ENCODE measurements at regions not wholly inside any gene's neighbourhood (a gene's known extent, or its start where the extent isn't known, plus 50 kb on each side); places are given as distances from the start of the nearest gene placed in this dataset.

GRCh38 chr12:115611477-115611876, 666.0 kb downstream of the MED13L start:
- H3K79me2 ChIP-seq (ENCODE audit: control insufficient read depth, insufficient read depth, low read length, poor library complexity) = no peaks in the 10 kb centered on the region
- H3K18ac ChIP-seq (ENCODE audit: low read length) = no peak overlapping the region
- H3K14ac ChIP-seq (ENCODE audit: low read length) = no peak overlapping the region
- H3K79me1 ChIP-seq (ENCODE audit: low read length) = no peaks in the 10 kb centered on the region
- H3K4ac ChIP-seq (ENCODE audit: low read depth, low read length) = no peak overlapping the region
- no CpG with 5 or more reads among the region's 5 CpGs for WGBS (ENCODE audit: extremely low coverage, insufficient coverage, insufficient read length)
- no peak overlapping the region for H2AK5ac ChIP-seq (ENCODE audit: low read length)
- no peak overlapping the region for H2BK5ac ChIP-seq (ENCODE audit: low read depth, low read length, poor library complexity)
- H3K23ac ChIP-seq (ENCODE audit: low read length) = no peak overlapping the region
- peaks cover 2% of the 10 kb centered on the region for H3K9me3 ChIP-seq (ENCODE audit: insufficient read depth, low read depth, low read length)
- H3K4me3 ChIP-seq (ENCODE audit: low read depth, low read length) = no peak overlapping the region
- no peaks in the 10 kb centered on the region for H3K27me3 ChIP-seq (ENCODE audit: insufficient read depth, low read length)
- no peaks in the 10 kb centered on the region for H3K4me1 ChIP-seq (ENCODE audit: control insufficient read depth in 1 of 2, insufficient read depth in 2 of 2, low read length in 2 of 2)
- H2BK12ac ChIP-seq (ENCODE audit: low read length) = no peak overlapping the region
- no peak for DNase-seq
- no peak overlapping the region for H3K27ac ChIP-seq (ENCODE audit: low read depth, low read length)
- H3K4me2 ChIP-seq (ENCODE audit: low read length) = no peak overlapping the region
- no peak overlapping the region for H3K9ac ChIP-seq (ENCODE audit: low read length)
- no peak overlapping the region for H4K91ac ChIP-seq (ENCODE audit: low read depth, low read length)
- H2AFZ ChIP-seq (ENCODE audit: insufficient read depth, low read length, poor library complexity) = no peak overlapping the region
- H3K36me3 ChIP-seq (ENCODE audit: control insufficient read depth in 1 of 2, insufficient read depth in 2 of 2, low read length in 2 of 2) = no peaks in the 10 kb centered on the region
- no peak overlapping the region for H4K8ac ChIP-seq (ENCODE audit: low read depth, low read length)
- H4K12ac ChIP-seq (ENCODE audit: low read depth, low read length) = no peak overlapping the region
- H2BK120ac ChIP-seq (ENCODE audit: insufficient read depth, low read length, poor library complexity) = no peak overlapping the region

- no peaks in the 10 kb centered on the region for H3K4me1 ChIP-seq (ENCODE audit: control insufficient read depth in 1 of 2, insufficient read depth in 2 of 2, low read length in 2 of 2)
- H4K91ac ChIP-seq (ENCODE audit: low read depth, low read length) = no peak overlapping the region
- no peak overlapping the region for H3K9ac ChIP-seq (ENCODE audit: low read length)
- no peak overlapping the region for H2BK5ac ChIP-seq (ENCODE audit: low read depth, low read length, poor library complexity)
- no peak overlapping the region for H3K23ac ChIP-seq (ENCODE audit: low read length)
- H3K9me3 ChIP-seq (ENCODE audit: insufficient read depth, low read depth, low read length) = peaks cover 2% of the 10 kb centered on the region
- no peaks in the 10 kb centered on the region for H3K79me2 ChIP-seq (ENCODE audit: control insufficient read depth, insufficient read depth, low read length, poor library complexity)
- no CpG with 5 or more reads among the region's 1 CpG for WGBS (ENCODE audit: extremely low coverage, insufficient coverage, insufficient read length)
- no peak overlapping the region for H3K4me2 ChIP-seq (ENCODE audit: low read length)
- no peak overlapping the region for H2BK12ac ChIP-seq (ENCODE audit: low read length)
- no peak overlapping the region for H2BK120ac ChIP-seq (ENCODE audit: insufficient read depth, low read length, poor library complexity)
- no peak overlapping the region for H3K27ac ChIP-seq (ENCODE audit: low read depth, low read length)
- H3K14ac ChIP-seq (ENCODE audit: low read length) = no peak overlapping the region
- H2AK5ac ChIP-seq (ENCODE audit: low read length) = no peak overlapping the region
- no peak overlapping the region for H4K8ac ChIP-seq (ENCODE audit: low read depth, low read length)
- H2AFZ ChIP-seq (ENCODE audit: insufficient read depth, low read length, poor library complexity) = no peak overlapping the region
- H3K18ac ChIP-seq (ENCODE audit: low read length) = no peak overlapping the region
- no peaks in the 10 kb centered on the region for H3K79me1 ChIP-seq (ENCODE audit: low read length)
- no peak for DNase-seq
- no peaks in the 10 kb centered on the region for H3K27me3 ChIP-seq (ENCODE audit: insufficient read depth, low read length)
- H3K36me3 ChIP-seq (ENCODE audit: control insufficient read depth in 1 of 2, insufficient read depth in 2 of 2, low read length in 2 of 2) = no peaks in the 10 kb centered on the region
- H3K4me3 ChIP-seq (ENCODE audit: low read depth, low read length) = no peak overlapping the region
- no peak overlapping the region for H3K4ac ChIP-seq (ENCODE audit: low read depth, low read length)
- H4K12ac ChIP-seq (ENCODE audit: low read depth, low read length) = no peak overlapping the region
Measured at GRCh38 chr12:115609347-115609746, 668.1 kb downstream of the MED13L start.

GRCh38 chr12:115606040-115606439, 671.5 kb downstream of the MED13L start:
- no CpG with 5 or more reads among the region's 17 CpGs for WGBS (ENCODE audit: extremely low coverage, insufficient coverage, insufficient read length)

GRCh38 chr12:115598871-115599811, 678.4 kb downstream of the MED13L start:
- no peak overlapping the region for H4K91ac ChIP-seq (ENCODE audit: low read depth, low read length)
- H3K4me2 ChIP-seq (ENCODE audit: low read length) = no peak overlapping the region
- H2BK12ac ChIP-seq (ENCODE audit: low read length) = no peak overlapping the region
- WGBS (ENCODE audit: extremely low coverage, insufficient coverage, insufficient read length) = no CpG with 5 or more reads among the region's 43 CpGs
- H2AK5ac ChIP-seq (ENCODE audit: low read length) = no peak overlapping the region
- H3K4ac ChIP-seq (ENCODE audit: low read depth, low read length) = no peak overlapping the region
- no peaks in the 10 kb centered on the region for H3K79me2 ChIP-seq (ENCODE audit: control insufficient read depth, insufficient read depth, low read length, poor library complexity)
- no peaks in the 10 kb centered on the region for H3K27me3 ChIP-seq (ENCODE audit: insufficient read depth, low read length)
- H3K23ac ChIP-seq (ENCODE audit: low read length) = no peak overlapping the region
- no peaks in the 10 kb centered on the region for H3K9me3 ChIP-seq (ENCODE audit: insufficient read depth, low read depth, low read length)
- no peak overlapping the region for H3K18ac ChIP-seq (ENCODE audit: low read length)
- no peaks in the 10 kb centered on the region for H3K79me1 ChIP-seq (ENCODE audit: low read length)
- H3K36me3 ChIP-seq (ENCODE audit: control insufficient read depth in 1 of 2, insufficient read depth in 2 of 2, low read length in 2 of 2) = no peaks in the 10 kb centered on the region
- no peak overlapping the region for H3K14ac ChIP-seq (ENCODE audit: low read length)
- no peak overlapping the region for H4K8ac ChIP-seq (ENCODE audit: low read depth, low read length)
- H2BK120ac ChIP-seq (ENCODE audit: insufficient read depth, low read length, poor library complexity) = no peak overlapping the region
- H4K12ac ChIP-seq (ENCODE audit: low read depth, low read length) = no peak overlapping the region
- no peak overlapping the region for H2BK5ac ChIP-seq (ENCODE audit: low read depth, low read length, poor library complexity)
- no peak overlapping the region for H3K27ac ChIP-seq (ENCODE audit: low read depth, low read length)
- H3K4me3 ChIP-seq (ENCODE audit: low read depth, low read length) = no peak overlapping the region
- H2AFZ ChIP-seq (ENCODE audit: insufficient read depth, low read length, poor library complexity) = no peak overlapping the region
- H3K9ac ChIP-seq (ENCODE audit: low read length) = no peak overlapping the region
- no peak for DNase-seq
- H3K4me1 ChIP-seq (ENCODE audit: control insufficient read depth in 1 of 2, insufficient read depth in 2 of 2, low read length in 2 of 2) = no peaks in the 10 kb centered on the region

More at GRCh38 chr12:115606040-115606439, 671.5 kb downstream of the MED13L start:
- Histone ChIP-seq H3K9ac (ENCODE audit: low read length) (no peak overlapping the region), H2BK5ac (ENCODE audit: low read depth, low read length, poor library complexity) (no peak overlapping the region), H4K12ac (ENCODE audit: low read depth, low read length) (no peak overlapping the region), H3K36me3 (ENCODE audit: control insufficient read depth in 1 of 2, insufficient read depth in 2 of 2, low read length in 2 of 2) (no peaks in the 10 kb centered on the region), H3K4me3 (ENCODE audit: low read depth, low read length) (no peak overlapping the region), H4K8ac (ENCODE audit: low read depth, low read length) (no peak overlapping the region), H2BK120ac (ENCODE audit: insufficient read depth, low read length, poor library complexity) (no peak overlapping the region), H3K79me1 (ENCODE audit: low read length) (no peaks in the 10 kb centered on the region), H3K9me3 (ENCODE audit: insufficient read depth, low read depth, low read length) (no peaks in the 10 kb centered on the region), H3K79me2 (ENCODE audit: control insufficient read depth, insufficient read depth, low read length, poor library complexity) (no peaks in the 10 kb centered on the region), H3K23ac (ENCODE audit: low read length) (no peak overlapping the region), H3K4me1 (ENCODE audit: control insufficient read depth in 1 of 2, insufficient read depth in 2 of 2, low read length in 2 of 2) (no peaks in the 10 kb centered on the region), H3K18ac (ENCODE audit: low read length) (no peak overlapping the region), H3K27ac (ENCODE audit: low read depth, low read length) (no peak overlapping the region), H3K27me3 (ENCODE audit: insufficient read depth, low read length) (no peaks in the 10 kb centered on the region), H2AK5ac (ENCODE audit: low read length) (no peak overlapping the region), H2BK12ac (ENCODE audit: low read length) (no peak overlapping the region), H3K4me2 (ENCODE audit: low read length) (no peak overlapping the region), H4K91ac (ENCODE audit: low read depth, low read length) (no peak overlapping the region), H3K14ac (ENCODE audit: low read length) (no peak overlapping the region), H3K4ac (ENCODE audit: low read depth, low read length) (no peak overlapping the region), H2AFZ (ENCODE audit: insufficient read depth, low read length, poor library complexity) (no peak overlapping the region)
- DNase-seq = no peak

All from trophoblast cell (in vitro differentiated cells and primary cell).